IMR-90 (cell line): ENCODE measurements at regions not wholly inside any gene's neighbourhood (a gene's known extent, or its start where the extent isn't known, plus 50 kb on each side); places are given as distances from the start of the nearest gene placed in this dataset.

ENCODE experiments used
- CHD1 ChIP-seq: IDR thresholded peaks from 2 replicates; pipeline ENCODE4 v1.6.1; 2012; ENCODE audit warnings: low read depth, low read length, improper control_type of control experiment
- CTCF ChIP-seq: conservative IDR thresholded peaks from 2 replicates; pipeline ENCODE4 v1.5.1; 2012; ENCODE audit warnings: mild to moderate bottlenecking, low read depth, low read length, improper control_type of control experiment
- FOS ChIP-seq: fragments of 150-350 bp; IDR thresholded peaks from 2 replicates; pipeline ENCODE4 v1.6.1; 2016; ENCODE audit warnings: low read depth, low read length
- MXI1 ChIP-seq: IDR thresholded peaks from 2 replicates; pipeline ENCODE4 v1.6.1; 2012; ENCODE audit warnings: low read depth, mild to moderate bottlenecking, low read length, moderate library complexity, borderline replicate concordance
- POLR2A ChIP-seq: IDR thresholded peaks from 2 replicates; pipeline ENCODE4 v1.6.1; 2012; ENCODE audit warnings: mild to moderate bottlenecking, low read depth, low read length
- RFX5 ChIP-seq: IDR thresholded peaks from 2 replicates; pipeline ENCODE4 v1.8.0; 2012; ENCODE audit warnings: low read depth, mild to moderate bottlenecking, low read length, moderate library complexity

GRCh38 chr1:106435269-106435668 is 621.2 kb upstream of the PRMT6 start:
- no peak for TF ChIP-seq CTCF
- no peak for TF ChIP-seq RFX5
- no peak for TF ChIP-seq POLR2A
- TF ChIP-seq FOS: no peak
- no peak for TF ChIP-seq MXI1
- no peak for TF ChIP-seq CHD1
